Loucy (cell line): ENCODE measurements at regions not wholly inside any gene's neighbourhood (a gene's known extent, or its start where the extent isn't known, plus 50 kb on each side); places are given as distances from the start of the nearest gene placed in this dataset.

ENCODE experiments used
- H2AFZ ChIP-seq: fragments of 200-600 bp; sonication (generic); 2 replicates; pipeline ENCODE4 v1.6.0; 2016; ENCODE audit warnings: antibody characterized with exemption, mild to moderate bottlenecking, low read length, moderate library complexity
- H3F3A ChIP-seq: fragments of 200-600 bp; 2 replicates; pipeline ENCODE4 v1.6.0; 2016; ENCODE audit warnings: antibody characterized with exemption, low read depth, mild to moderate bottlenecking
- H3K27me3 ChIP-seq: fragments of 200-600 bp; sonication (generic); 2 replicates; pipeline ENCODE4 v1.6.1; 2014; ENCODE audit warnings: low read length, mild to moderate bottlenecking; ENCODE audit not compliant: insufficient read depth, poor library complexity, severe bottlenecking
- H3K36me3 ChIP-seq: fragments of 200-600 bp; sonication (generic); 2 replicates; pipeline ENCODE4 v1.6.1; 2016; ENCODE audit warnings: low read length; ENCODE audit not compliant: insufficient read depth
- H3K4me1 ChIP-seq: fragments of 200-600 bp; sonication (generic); 2 replicates; pipeline ENCODE4 v1.5.1; 2014; ENCODE audit warnings: low read length, mild to moderate bottlenecking; ENCODE audit not compliant: insufficient read depth, poor library complexity, severe bottlenecking
- H3K4me2 ChIP-seq: fragments of 200-600 bp; sonication (generic); 2 replicates; pipeline ENCODE4 v1.6.0; 2014; ENCODE audit warnings: antibody characterized with exemption, low read length, low read depth, mild to moderate bottlenecking; ENCODE audit not compliant: poor library complexity, severe bottlenecking
- H3K4me3 ChIP-seq: fragments of 200-600 bp; sonication (generic); 2 replicates; pipeline ENCODE4 v1.5.1; 2014; ENCODE audit warnings: low read length, mild to moderate bottlenecking, mixed read lengths; ENCODE audit not compliant: poor library complexity, severe bottlenecking
- H3K79me2 ChIP-seq: fragments of 200-600 bp; sonication (generic); 2 replicates; pipeline ENCODE4 v1.6.1; 2014; ENCODE audit warnings: low read length; ENCODE audit not compliant: insufficient read depth
- H3K9ac ChIP-seq: fragments of 200-600 bp; sonication (generic); 2 replicates; pipeline ENCODE4 v1.6.0; 2014; ENCODE audit warnings: mild to moderate bottlenecking, low read depth, low read length, moderate library complexity; ENCODE audit not compliant: poor library complexity, severe bottlenecking
- H3K9me2 ChIP-seq: fragments of 200-600 bp; sonication (generic); replicated peaks from 2 replicates; pipeline ENCODE4 v1.6.1; 2016; ENCODE audit warnings: low read depth, low read length, mixed read lengths
- H3K9me3 ChIP-seq: fragments of 200-600 bp; sonication (generic); 2 replicates; pipeline ENCODE4 v1.6.1; 2014; ENCODE audit warnings: mild to moderate bottlenecking, antibody characterized with exemption, low read length, low read depth; ENCODE audit not compliant: insufficient read depth
- H4K20me1 ChIP-seq: fragments of 200-600 bp; sonication (generic); 2 replicates; pipeline ENCODE4 v1.6.0; 2014; ENCODE audit warnings: antibody characterized with exemption, low read length, mild to moderate bottlenecking; ENCODE audit not compliant: insufficient read depth, poor library complexity, severe bottlenecking
- EZH2phosphoT487 ChIP-seq: fragments of 200-600 bp; IDR thresholded peaks from 2 replicates; pipeline ENCODE4 v1.6.1; 2018; ENCODE audit warnings: antibody characterized with exemption, mild to moderate bottlenecking, moderate library complexity, borderline replicate concordance
- TF ChIP-seq, protein P1 (sequence below): fragments of 200-600 bp; sonication (generic); conservative IDR thresholded peaks from 2 replicates; pipeline ENCODE4 v1.5.1; 2014; ENCODE audit warnings: mild to moderate bottlenecking, antibody characterized with exemption, low read length

DNA sequence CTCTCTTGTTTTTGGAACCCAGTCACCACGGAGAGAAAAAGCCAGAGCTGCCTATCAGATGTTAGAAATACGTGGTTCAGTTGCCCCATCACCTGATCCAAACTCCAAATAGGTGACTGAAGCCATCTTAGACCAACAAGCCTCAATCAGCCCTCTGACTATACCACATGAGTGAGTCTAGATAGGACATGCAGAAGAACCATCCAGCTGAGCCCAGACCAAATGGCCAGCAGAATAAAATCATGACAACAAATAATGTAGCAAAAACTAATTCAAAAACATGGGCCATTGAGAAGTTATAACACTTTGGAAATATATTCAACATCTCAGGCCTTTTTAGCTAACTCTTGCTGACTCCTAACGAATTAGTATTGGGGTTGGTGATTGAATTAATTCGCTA, 348.4 kb upstream of the C1orf87 start:
- no peaks in the 10 kb centered on the region for H3K36me3 ChIP-seq
- no peak overlapping the region for H3K4me2 ChIP-seq
- no peaks in the 10 kb centered on the region for H3K4me1 ChIP-seq
- no peak overlapping the region for H2AFZ ChIP-seq
- H3K9me2 ChIP-seq, result no peaks in the 10 kb centered on the region
- no peak overlapping the region for H3K9ac ChIP-seq
- no peaks in the 10 kb centered on the region for H3K27me3 ChIP-seq
- H3K9me3 ChIP-seq, result no peaks in the 10 kb centered on the region
- no peaks in the 10 kb centered on the region for H3F3A ChIP-seq
- TF ChIP-seq EZH2phosphoT487, result no peak
- TF ChIP-seq, protein P1, sequence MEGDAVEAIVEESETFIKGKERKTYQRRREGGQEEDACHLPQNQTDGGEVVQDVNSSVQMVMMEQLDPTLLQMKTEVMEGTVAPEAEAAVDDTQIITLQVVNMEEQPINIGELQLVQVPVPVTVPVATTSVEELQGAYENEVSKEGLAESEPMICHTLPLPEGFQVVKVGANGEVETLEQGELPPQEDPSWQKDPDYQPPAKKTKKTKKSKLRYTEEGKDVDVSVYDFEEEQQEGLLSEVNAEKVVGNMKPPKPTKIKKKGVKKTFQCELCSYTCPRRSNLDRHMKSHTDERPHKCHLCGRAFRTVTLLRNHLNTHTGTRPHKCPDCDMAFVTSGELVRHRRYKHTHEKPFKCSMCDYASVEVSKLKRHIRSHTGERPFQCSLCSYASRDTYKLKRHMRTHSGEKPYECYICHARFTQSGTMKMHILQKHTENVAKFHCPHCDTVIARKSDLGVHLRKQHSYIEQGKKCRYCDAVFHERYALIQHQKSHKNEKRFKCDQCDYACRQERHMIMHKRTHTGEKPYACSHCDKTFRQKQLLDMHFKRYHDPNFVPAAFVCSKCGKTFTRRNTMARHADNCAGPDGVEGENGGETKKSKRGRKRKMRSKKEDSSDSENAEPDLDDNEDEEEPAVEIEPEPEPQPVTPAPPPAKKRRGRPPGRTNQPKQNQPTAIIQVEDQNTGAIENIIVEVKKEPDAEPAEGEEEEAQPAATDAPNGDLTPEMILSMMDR, result no peak
- H3K4me3 ChIP-seq, result no peak overlapping the region
- H4K20me1 ChIP-seq, result no peaks in the 10 kb centered on the region
- H3K79me2 ChIP-seq, result no peaks in the 10 kb centered on the region

DNA sequence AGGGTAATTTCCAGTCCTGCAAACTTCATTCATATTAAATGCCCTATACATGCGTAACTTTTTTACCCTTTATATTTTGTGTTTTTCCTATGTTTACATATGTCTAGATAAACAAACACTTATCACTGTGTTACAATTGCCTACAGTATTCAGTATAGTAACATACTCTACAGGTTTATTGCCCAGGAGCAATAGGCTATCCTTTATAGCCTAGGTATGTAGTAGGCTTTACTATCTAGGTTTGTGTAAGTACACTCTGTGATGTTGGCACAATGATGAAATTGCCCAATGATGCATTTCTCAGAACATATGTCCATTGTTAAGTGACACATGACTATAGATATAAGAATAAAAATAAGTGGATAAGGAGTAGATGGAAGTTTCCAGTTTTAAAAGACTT, 345.5 kb upstream of the C1orf87 start:
- Histone ChIP-seq H3K79me2 (no peaks in the 10 kb centered on the region), H3K4me1 (no peaks in the 10 kb centered on the region), H3K4me2 (no peak overlapping the region), H2AFZ (no peak overlapping the region), H3K27me3 (no peaks in the 10 kb centered on the region), H4K20me1 (no peaks in the 10 kb centered on the region), H3K36me3 (no peaks in the 10 kb centered on the region), H3K9me2 (no peaks in the 10 kb centered on the region), H3K9ac (no peak overlapping the region), H3K4me3 (no peak overlapping the region), H3K9me3 (no peaks in the 10 kb centered on the region), H3F3A (no peaks in the 10 kb centered on the region)
- TF ChIP-seq, protein P1, result no peak
- TF ChIP-seq EZH2phosphoT487, result no peak

DNA sequence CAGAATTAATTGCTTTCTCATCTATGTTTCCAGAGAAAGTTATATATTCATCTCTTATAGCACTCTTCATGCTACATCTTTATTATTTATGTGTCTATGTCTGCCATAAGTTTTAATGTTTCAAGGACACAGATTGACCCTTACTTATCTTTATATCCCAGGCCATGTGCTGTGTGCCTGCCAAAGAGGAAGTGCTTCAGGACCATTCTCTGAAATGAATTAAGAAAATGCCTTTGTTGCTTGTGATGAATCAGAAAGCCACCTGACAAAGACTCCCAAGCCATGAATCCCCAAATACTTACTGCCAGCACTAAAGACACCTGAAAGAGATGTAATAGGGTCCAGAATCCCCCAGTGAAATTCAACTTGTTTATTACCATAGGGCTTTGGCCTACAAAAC, 342.1 kb upstream of the C1orf87 start:
- Histone ChIP-seq H3K36me3 (no peaks in the 10 kb centered on the region), H4K20me1 (no peaks in the 10 kb centered on the region), H3K9ac (no peak overlapping the region), H2AFZ (no peak overlapping the region), H3K4me1 (no peaks in the 10 kb centered on the region), H3K9me3 (no peaks in the 10 kb centered on the region), H3F3A (no peaks in the 10 kb centered on the region), H3K9me2 (no peaks in the 10 kb centered on the region), H3K4me2 (no peak overlapping the region), H3K27me3 (no peaks in the 10 kb centered on the region), H3K4me3 (no peak overlapping the region), H3K79me2 (no peaks in the 10 kb centered on the region)
- TF ChIP-seq, protein P1, result no peak
- no peak for TF ChIP-seq EZH2phosphoT487
